HEK293 (cell line): ENCODE measurements at regions not wholly inside any gene's neighbourhood (a gene's known extent, or its start where the extent isn't known, plus 50 kb on each side); places are given as distances from the start of the nearest gene placed in this dataset.
A peak's percentile ranks its signal among the peaks of the same experiment; 100 is the strongest.

Experiments used
- CTCF ChIA-PET: fragments of 350-600 bp; formaldehyde crosslinking; extraction: SDS; loops from one replicate; lab custom pipeline; 2021; ENCODE audit warnings: antibody characterized with exemption; lab: Yijun Ruan, JAX
- POLR2A ChIA-PET: fragments of 300-600 bp; formaldehyde crosslinking; extraction: SDS; loops from one replicate; lab custom pipeline; 2020; ENCODE audit warnings: antibody characterized with exemption, inconsistent platforms; lab: Yijun Ruan, JAX
- H3K27ac ChIP-seq: fragments of 200-500 bp; sonication (Bioruptor generic); 2 replicates; pipeline ENCODE4 v1.5.1; 2014; ENCODE audit warnings: low read depth, low read length, control low read depth, inconsistent platforms; ENCODE audit errors: extremely low read depth
- H3K36me3 ChIP-seq, 2 experiments: fragments of 200-500 bp in 1 of 2; sonication (Bioruptor generic) in 1 of 2; 1 replicate in 1 of 2; 2 replicates in 1 of 2; pipeline ENCODE4 v1.5.1; 2014 to 2017; ENCODE audit warnings: inconsistent platforms in 2 of 2, low read length in 2 of 2; ENCODE audit not compliant: control insufficient read depth in 2 of 2, insufficient read depth in 1 of 2
- H3K4me1 ChIP-seq: fragments of 200-500 bp; sonication (Bioruptor generic); 2 replicates; pipeline ENCODE4 v1.5.1; 2014; ENCODE audit warnings: mild to moderate bottlenecking, low read length, inconsistent platforms; ENCODE audit not compliant: control insufficient read depth, insufficient read depth
- H3K4me3 ChIP-seq: 2 replicates; pipeline ENCODE4 v1.5.1; 2011; ENCODE audit warnings: low read depth, mild to moderate bottlenecking, control low read depth, low read length, moderate library complexity
- H3K9me3 ChIP-seq: fragments of 200-500 bp; sonication (Bioruptor generic); 2 replicates; pipeline ENCODE4 v1.5.1; 2014; ENCODE audit warnings: low read depth, low read length, inconsistent platforms; ENCODE audit not compliant: control insufficient read depth, insufficient read depth
- EGR2 ChIP-seq: fragments of 450-650 bp; formaldehyde crosslinking; IDR thresholded peaks from 2 replicates; pipeline ENCODE4 v1.5.1; 2016; ENCODE audit warnings: low read depth, missing biosample characterization, missing genetic modification characterization
- HIC1 ChIP-seq: fragments of 450-650 bp; formaldehyde crosslinking; IDR thresholded peaks from 2 replicates; pipeline ENCODE4 v1.5.1; 2016; ENCODE audit warnings: missing biosample characterization, missing genetic modification characterization
- KLF1 ChIP-seq: fragments of 450-650 bp; formaldehyde crosslinking; IDR thresholded peaks from 2 replicates; pipeline ENCODE4 v1.5.1; 2016; ENCODE audit warnings: missing biosample characterization, missing genetic modification characterization
- KLF9 ChIP-seq: fragments of 450-650 bp; formaldehyde crosslinking; IDR thresholded peaks from 2 replicates; pipeline ENCODE4 v1.5.1; 2016; ENCODE audit warnings: missing biosample characterization, missing genetic modification characterization, low read depth
- MZF1 ChIP-seq: fragments of 450-650 bp; formaldehyde crosslinking; IDR thresholded peaks from 2 replicates; pipeline ENCODE4 v1.5.1; 2017; ENCODE audit warnings: missing biosample characterization, missing genetic modification characterization, borderline replicate concordance
- PRDM10 ChIP-seq: fragments of 450-650 bp; formaldehyde crosslinking; IDR thresholded peaks from 2 replicates; pipeline ENCODE4 v1.5.1; 2016; ENCODE audit warnings: missing biosample characterization, missing genetic modification characterization
- REPIN1 ChIP-seq: fragments of 450-650 bp; formaldehyde crosslinking; IDR thresholded peaks from 2 replicates; pipeline ENCODE4 v1.5.1; 2017; ENCODE audit warnings: missing biosample characterization, missing genetic modification characterization, low read depth
- ZNF280D ChIP-seq: fragments of 450-650 bp; formaldehyde crosslinking; IDR thresholded peaks from 2 replicates; pipeline ENCODE4 v1.5.1; 2016; ENCODE audit warnings: missing biosample characterization, missing genetic modification characterization
- ZNF341 ChIP-seq: fragments of 450-650 bp; formaldehyde crosslinking; IDR thresholded peaks from 2 replicates; pipeline ENCODE4; 2016; ENCODE audit warnings: low read depth, missing biosample characterization, missing genetic modification characterization
- ZNF692 ChIP-seq: fragments of 450-650 bp; formaldehyde crosslinking; IDR thresholded peaks from 2 replicates; pipeline ENCODE4 v1.5.1; 2016; ENCODE audit warnings: missing biosample characterization, missing genetic modification characterization

- TF ChIP-seq ZNF692 (tag by site-specific recombination) (no peak), PRDM10 (no peak), REPIN1 (tag by site-specific recombination) (no peak), KLF1 (tag by site-specific recombination) (no peak), HIC1 (no peak), ZNF341 (tag by site-specific recombination) (no peak)
- Histone ChIP-seq H3K9me3 (no peaks in the 10 kb centered on the region), H3K36me3 (no peaks in the 10 kb centered on the region), H3K27ac (no peak overlapping the region), H3K4me1 (no peaks in the 10 kb centered on the region), H3K4me3 (no peak overlapping the region)
- ChIA-PET POLR2A (no interaction called here), CTCF (interaction anchor here (0.6 to 2.3 kb wide), 5 partner anchors 11 to 436 kb away, joined by 4 to 14 read pairs (median 5); no protein-coding TSS in a partner anchor)
Measured at GRCh38 chr9:135346438-135347050, 133.0 kb upstream of the PPP1R26 start.

GRCh38 chr9:135347461-135347860 is 132.1 kb upstream of the PPP1R26 start:
- no peak overlapping the region for H3K27ac ChIP-seq
- no peaks in the 10 kb centered on the region for H3K9me3 ChIP-seq
- no peak overlapping the region for H3K4me3 ChIP-seq
- ChIA-PET POLR2A (no interaction called here), CTCF (interaction anchor here (0.6 kb wide), 1 partner anchor 260 kb away, joined by 4 read pairs; no protein-coding TSS in a partner anchor)
- no peaks in the 10 kb centered on the region for H3K4me1 ChIP-seq
- H3K36me3 ChIP-seq = no peaks in the 10 kb centered on the region
- no peak for TF ChIP-seq EGR2 (tag by site-specific recombination)
- TF ChIP-seq KLF9 (tag by site-specific recombination) = peak; percentile 15; the same call in 1 of the 2 replicates
- no peak for TF ChIP-seq ZNF280D (tag by site-specific recombination)
- no peak for TF ChIP-seq MZF1 (tag by site-specific recombination)
